ENCODE measurements at regions not wholly inside any gene's neighbourhood (a gene's known extent, or its start where the extent isn't known, plus 50 kb on each side); places are given as distances from the start of the nearest gene placed in this dataset.

DNA sequence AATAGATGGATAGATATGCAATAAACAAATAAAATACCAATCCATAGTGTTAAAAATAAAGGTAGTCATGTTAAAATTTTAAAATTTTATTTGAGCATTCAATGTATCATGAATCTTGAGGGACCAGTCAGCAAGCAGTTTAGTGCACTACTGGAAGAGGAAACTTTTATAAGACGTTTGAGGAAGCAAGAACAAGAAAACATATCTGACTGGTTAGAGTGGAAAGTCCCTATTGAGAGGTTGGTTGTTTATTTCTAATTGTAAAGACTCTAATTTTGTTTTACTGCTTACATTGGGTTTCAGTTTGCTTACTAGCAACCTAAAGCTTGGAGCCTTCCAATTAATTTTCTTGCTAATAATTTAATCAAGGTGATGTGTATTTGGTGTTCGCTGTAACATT, 786.2 kb downstream of the RAB28 start:
- TF ChIP-seq, protein P1, sequence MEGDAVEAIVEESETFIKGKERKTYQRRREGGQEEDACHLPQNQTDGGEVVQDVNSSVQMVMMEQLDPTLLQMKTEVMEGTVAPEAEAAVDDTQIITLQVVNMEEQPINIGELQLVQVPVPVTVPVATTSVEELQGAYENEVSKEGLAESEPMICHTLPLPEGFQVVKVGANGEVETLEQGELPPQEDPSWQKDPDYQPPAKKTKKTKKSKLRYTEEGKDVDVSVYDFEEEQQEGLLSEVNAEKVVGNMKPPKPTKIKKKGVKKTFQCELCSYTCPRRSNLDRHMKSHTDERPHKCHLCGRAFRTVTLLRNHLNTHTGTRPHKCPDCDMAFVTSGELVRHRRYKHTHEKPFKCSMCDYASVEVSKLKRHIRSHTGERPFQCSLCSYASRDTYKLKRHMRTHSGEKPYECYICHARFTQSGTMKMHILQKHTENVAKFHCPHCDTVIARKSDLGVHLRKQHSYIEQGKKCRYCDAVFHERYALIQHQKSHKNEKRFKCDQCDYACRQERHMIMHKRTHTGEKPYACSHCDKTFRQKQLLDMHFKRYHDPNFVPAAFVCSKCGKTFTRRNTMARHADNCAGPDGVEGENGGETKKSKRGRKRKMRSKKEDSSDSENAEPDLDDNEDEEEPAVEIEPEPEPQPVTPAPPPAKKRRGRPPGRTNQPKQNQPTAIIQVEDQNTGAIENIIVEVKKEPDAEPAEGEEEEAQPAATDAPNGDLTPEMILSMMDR (conservative IDR thresholded peaks at IDR 0.05 in 1 of 2, IDR thresholded peaks at IDR 0.05 in 1 of 2; ENCODE audit: extremely low read depth in 1 of 2, insufficient read depth in 1 of 2, low read depth in 1 of 2, low read length in 2 of 2) = no peak
- TF ChIP-seq EZH2 (IDR thresholded peaks at IDR 0.05; ENCODE audit: borderline replicate concordance, low read length) = no peak
